K562 (cell line): ENCODE measurements at regions not wholly inside any gene's neighbourhood (a gene's known extent, or its start where the extent isn't known, plus 50 kb on each side); places are given as distances from the start of the nearest gene placed in this dataset.
A peak's percentile ranks its signal among the peaks of the same experiment; 100 is the strongest.

Experiments used
- DPF2 ChIP-seq: fragments of 450-650 bp; IDR thresholded peaks from 2 replicates; pipeline ENCODE4 v1.6.1; 2016
- FIP1L1 ChIP-seq: fragments of 200-400 bp; formaldehyde crosslinking; IDR thresholded peaks from 2 replicates; pipeline ENCODE4 v1.6.1; 2018; ENCODE audit warnings: mild to moderate bottlenecking, low read depth, low read length; ENCODE audit not compliant: poor library complexity, severe bottlenecking
- NCOR1 ChIP-seq: fragments of 450-650 bp; IDR thresholded peaks from 2 replicates; pipeline ENCODE4 v1.6.1; 2016; ENCODE audit warnings: mild to moderate bottlenecking, moderate library complexity
- PBX2 ChIP-seq, 2 experiments: IDR thresholded peaks in 1 of 2; conservative IDR thresholded peaks in 1 of 2; 2 replicates each; pipeline ENCODE4 v1.6.1; 2016; ENCODE audit warnings: low read depth in 2 of 2, mild to moderate bottlenecking in 1 of 2, missing compliant biosample characterization in 1 of 2, missing genetic modification characterization in 1 of 2, moderate library complexity in 1 of 2
- TCF3 ChIP-seq: sonication (generic); formaldehyde crosslinking; IDR thresholded peaks from 2 replicates; pipeline ENCODE4 v1.4.0; 2020; ENCODE audit warnings: mild to moderate bottlenecking, missing genetic modification reagents
- TF ChIP-seq, protein P1 (sequence below): fragments of 250-450 bp; sonication (Bioruptor Pico); IDR thresholded peaks from 2 replicates; pipeline ENCODE4 v1.4.0; 2020; ENCODE audit warnings: mild to moderate bottlenecking
- TF ChIP-seq, protein P2 (sequence below), 2 experiments: fragments of 450-650 bp in 1 of 2; sonication (generic) in 1 of 2; formaldehyde crosslinking; conservative IDR thresholded peaks; 2 replicates each; pipeline versions ENCODE4 v1.4.0 to v1.8.1; 2020 to 2022; ENCODE audit warnings: mild to moderate bottlenecking in 1 of 2, missing genetic modification reagents in 1 of 2

DNA sequence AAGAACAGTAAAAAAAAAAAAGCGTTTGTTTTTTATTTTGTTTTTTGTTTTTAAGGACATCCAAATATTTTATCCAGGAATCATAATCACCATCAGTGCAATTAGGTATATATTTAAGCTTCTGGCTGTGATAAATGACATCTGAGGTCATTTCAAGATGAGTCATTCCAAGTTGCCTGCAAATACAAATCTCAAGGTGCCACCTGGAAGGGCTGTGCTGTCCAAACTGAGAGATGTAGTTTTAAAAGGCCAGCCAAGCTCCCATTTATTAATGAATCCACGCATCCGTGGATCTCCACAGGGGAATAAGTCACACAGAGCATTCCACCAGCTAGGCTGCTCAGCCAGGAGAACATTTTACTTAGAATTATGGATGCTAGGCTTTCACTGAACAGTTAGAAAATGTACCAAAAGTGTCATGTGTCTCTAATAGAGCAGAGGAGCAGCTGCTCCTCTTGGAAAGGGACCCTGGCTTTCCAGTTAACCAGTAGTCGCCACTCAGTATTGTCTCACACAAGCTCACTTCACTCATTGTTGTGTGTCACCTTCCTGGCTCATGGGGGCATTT is 1151.4 kb upstream of the TMEM132C start (continued):
- no peak for TF ChIP-seq PBX2 (CRISPR knock-in tag; IDR thresholded peaks at IDR 0.05; ENCODE audit: low read depth)
- TF ChIP-seq PBX2 (tag; conservative IDR thresholded peaks at IDR 0.05; ENCODE audit: low read depth), result peak; percentile 66
- peak; percentile 46; the same call in 1 of the 2 replicates for TF ChIP-seq DPF2
- TF ChIP-seq, protein P1, sequence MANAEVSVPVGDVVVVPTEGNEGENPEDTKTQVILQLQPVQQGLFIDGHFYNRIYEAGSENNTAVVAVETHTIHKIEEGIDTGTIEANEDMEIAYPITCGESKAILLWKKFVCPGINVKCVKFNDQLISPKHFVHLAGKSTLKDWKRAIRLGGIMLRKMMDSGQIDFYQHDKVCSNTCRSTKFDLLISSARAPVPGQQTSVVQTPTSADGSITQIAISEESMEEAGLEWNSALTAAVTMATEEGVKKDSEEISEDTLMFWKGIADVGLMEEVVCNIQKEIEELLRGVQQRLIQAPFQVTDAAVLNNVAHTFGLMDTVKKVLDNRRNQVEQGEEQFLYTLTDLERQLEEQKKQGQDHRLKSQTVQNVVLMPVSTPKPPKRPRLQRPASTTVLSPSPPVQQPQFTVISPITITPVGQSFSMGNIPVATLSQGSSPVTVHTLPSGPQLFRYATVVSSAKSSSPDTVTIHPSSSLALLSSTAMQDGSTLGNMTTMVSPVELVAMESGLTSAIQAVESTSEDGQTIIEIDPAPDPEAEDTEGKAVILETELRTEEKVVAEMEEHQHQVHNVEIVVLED (CRISPR knock-in tag), result no peak
- no peak for TF ChIP-seq NCOR1
- TF ChIP-seq, protein P2, sequence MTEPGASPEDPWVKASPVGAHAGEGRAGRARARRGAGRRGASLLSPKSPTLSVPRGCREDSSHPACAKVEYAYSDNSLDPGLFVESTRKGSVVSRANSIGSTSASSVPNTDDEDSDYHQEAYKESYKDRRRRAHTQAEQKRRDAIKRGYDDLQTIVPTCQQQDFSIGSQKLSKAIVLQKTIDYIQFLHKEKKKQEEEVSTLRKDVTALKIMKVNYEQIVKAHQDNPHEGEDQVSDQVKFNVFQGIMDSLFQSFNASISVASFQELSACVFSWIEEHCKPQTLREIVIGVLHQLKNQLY (CRISPR knock-in tag; conservative IDR thresholded peaks at IDR 0.05), result no peak
- TF ChIP-seq TCF3 (CRISPR knock-in tag), result peak; percentile 41
- TF ChIP-seq FIP1L1, result no peak
